Prostate gland (tissue), 2 donors: ENCODE measurements at regions not wholly inside any gene's neighbourhood (a gene's known extent, or its start where the extent isn't known, plus 50 kb on each side); places are given as distances from the start of the nearest gene placed in this dataset.

Source experiments
- POLR2A ChIP-seq: fragments of 450-650 bp; IDR thresholded peaks from one replicate; pipeline ENCODE4 v1.6.1; 2016; ENCODE audit warnings: antibody characterized with exemption, mild to moderate bottlenecking
- TF ChIP-seq, protein P1 (sequence below), 4 experiments: fragments of 200-600 bp in 2 of 4; fragments of 450-650 bp in 2 of 4; sonication (generic) in 2 of 4; IDR thresholded peaks; 1 replicate in 3 of 4; 2 replicates in 1 of 4; pipeline ENCODE4 v1.5.1; 2016 to 2019; ENCODE audit warnings: antibody characterized with exemption in 4 of 4, mild to moderate bottlenecking in 2 of 4, moderate library complexity in 2 of 4

DNA sequence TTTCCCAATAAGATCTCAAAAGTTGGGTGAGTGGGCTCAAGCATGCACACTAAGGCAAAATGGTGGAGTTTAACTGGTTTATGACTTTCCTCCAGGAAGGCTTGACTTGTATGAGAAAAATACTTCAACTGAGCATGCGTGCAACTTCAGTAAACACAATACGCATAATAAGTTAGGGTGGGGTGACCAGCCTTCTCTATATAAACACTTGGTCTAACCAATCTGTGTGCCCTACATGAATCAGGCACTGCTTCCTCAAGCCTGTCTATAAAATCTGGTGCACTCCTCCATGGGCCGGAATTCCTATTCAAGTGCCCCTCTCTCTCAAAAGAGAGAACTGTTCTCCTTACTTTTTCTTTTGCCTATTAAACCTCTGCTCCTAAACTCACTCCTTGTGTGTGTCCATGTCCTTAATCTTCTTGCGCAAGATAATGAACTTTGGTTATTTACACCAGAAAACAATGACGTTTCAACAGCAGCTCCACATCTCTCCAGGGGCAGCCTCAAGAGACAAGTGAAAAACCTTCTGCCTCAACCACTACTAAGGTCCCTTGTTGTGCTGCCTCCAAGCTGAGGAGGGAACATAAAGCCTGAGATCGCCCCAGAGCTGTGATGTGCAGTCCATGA is 352.6 kb downstream of the CAAP1 start:
- TF ChIP-seq POLR2A = no peak
- TF ChIP-seq, protein P1, sequence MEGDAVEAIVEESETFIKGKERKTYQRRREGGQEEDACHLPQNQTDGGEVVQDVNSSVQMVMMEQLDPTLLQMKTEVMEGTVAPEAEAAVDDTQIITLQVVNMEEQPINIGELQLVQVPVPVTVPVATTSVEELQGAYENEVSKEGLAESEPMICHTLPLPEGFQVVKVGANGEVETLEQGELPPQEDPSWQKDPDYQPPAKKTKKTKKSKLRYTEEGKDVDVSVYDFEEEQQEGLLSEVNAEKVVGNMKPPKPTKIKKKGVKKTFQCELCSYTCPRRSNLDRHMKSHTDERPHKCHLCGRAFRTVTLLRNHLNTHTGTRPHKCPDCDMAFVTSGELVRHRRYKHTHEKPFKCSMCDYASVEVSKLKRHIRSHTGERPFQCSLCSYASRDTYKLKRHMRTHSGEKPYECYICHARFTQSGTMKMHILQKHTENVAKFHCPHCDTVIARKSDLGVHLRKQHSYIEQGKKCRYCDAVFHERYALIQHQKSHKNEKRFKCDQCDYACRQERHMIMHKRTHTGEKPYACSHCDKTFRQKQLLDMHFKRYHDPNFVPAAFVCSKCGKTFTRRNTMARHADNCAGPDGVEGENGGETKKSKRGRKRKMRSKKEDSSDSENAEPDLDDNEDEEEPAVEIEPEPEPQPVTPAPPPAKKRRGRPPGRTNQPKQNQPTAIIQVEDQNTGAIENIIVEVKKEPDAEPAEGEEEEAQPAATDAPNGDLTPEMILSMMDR (IDR thresholded peaks at IDR 0.05) = no peak
